ENCODE measurements at regions not wholly inside any gene's neighbourhood (a gene's known extent, or its start where the extent isn't known, plus 50 kb on each side); places are given as distances from the start of the nearest gene placed in this dataset.

GRCh38 chr6:94089941-94090340, 670.6 kb upstream of the EPHA7 start:
- DNase-seq (ENCODE audit: low read depth in 2 of 2), result no peak

GRCh38 chr6:94088870-94089269, 669.5 kb upstream of the EPHA7 start:
- no peak for DNase-seq (ENCODE audit: low read depth in 2 of 2)

GRCh38 chr6:94074764-94075163, 655.4 kb upstream of the EPHA7 start:
- DNase-seq (ENCODE audit: low read depth in 2 of 2), result no peak

- DNase-seq (ENCODE audit: low read depth in 2 of 2), result no peak
Measured at GRCh38 chr6:94071835-94072234, 652.5 kb upstream of the EPHA7 start.

- DNase-seq (ENCODE audit: low read depth in 2 of 2), result no peak
Measured at GRCh38 chr6:94065707-94066337, 646.5 kb upstream of the EPHA7 start.

GRCh38 chr6:94052749-94053148, 633.4 kb upstream of the EPHA7 start:
- DNase-seq (ENCODE audit: low read depth in 2 of 2), result no peak

GRCh38 chr6:94050515-94050914, 631.2 kb upstream of the EPHA7 start:
- DNase-seq (ENCODE audit: low read depth in 2 of 2), result no peak

GRCh38 chr6:94049001-94049400, 629.6 kb upstream of the EPHA7 start:
- DNase-seq (ENCODE audit: low read depth in 2 of 2), result no peak

GRCh38 chr6:94045099-94045829, 625.9 kb upstream of the EPHA7 start:
- no peak for DNase-seq (ENCODE audit: low read depth in 2 of 2)

- no peak for DNase-seq (ENCODE audit: low read depth in 2 of 2)
Measured at GRCh38 chr6:94041945-94042709, 622.8 kb upstream of the EPHA7 start.

- DNase-seq (ENCODE audit: low read depth in 2 of 2), result no peak
Measured at GRCh38 chr6:94036024-94036423, 616.7 kb upstream of the EPHA7 start.

GRCh38 chr6:94027374-94027773, 608.0 kb upstream of the EPHA7 start:
- no peak for DNase-seq (ENCODE audit: low read depth in 2 of 2)

GRCh38 chr6:94026575-94026974, 607.2 kb upstream of the EPHA7 start:
- no peak for DNase-seq (ENCODE audit: low read depth in 2 of 2)

- no peak for DNase-seq (ENCODE audit: low read depth in 2 of 2)
Measured at GRCh38 chr6:94005835-94006234, 586.5 kb upstream of the EPHA7 start.

GRCh38 chr6:93992976-93993375, 573.6 kb upstream of the EPHA7 start:
- DNase-seq (ENCODE audit: low read depth in 2 of 2), result no peak

- no peak for DNase-seq (ENCODE audit: low read depth in 2 of 2)
Measured at GRCh38 chr6:93989630-93990029, 570.3 kb upstream of the EPHA7 start.

GRCh38 chr6:93985953-93986352, 566.6 kb upstream of the EPHA7 start:
- DNase-seq (ENCODE audit: low read depth in 2 of 2), result no peak

GRCh38 chr6:93975159-93975558, 555.8 kb upstream of the EPHA7 start:
- no peak for DNase-seq (ENCODE audit: low read depth in 2 of 2)

GRCh38 chr6:93974332-93974731, 555.0 kb upstream of the EPHA7 start:
- DNase-seq (ENCODE audit: low read depth in 2 of 2), result no peak

- DNase-seq (ENCODE audit: low read depth in 2 of 2), result no peak
Measured at GRCh38 chr6:93972791-93973190, 553.4 kb upstream of the EPHA7 start.

- no peak for DNase-seq (ENCODE audit: low read depth in 2 of 2)
Measured at GRCh38 chr6:93970684-93971083, 551.3 kb upstream of the EPHA7 start.

GRCh38 chr6:93968126-93968525, 548.8 kb upstream of the EPHA7 start:
- DNase-seq (ENCODE audit: low read depth in 2 of 2), result no peak

GRCh38 chr6:93964926-93965325, 545.6 kb upstream of the EPHA7 start:
- DNase-seq (ENCODE audit: low read depth in 2 of 2), result no peak
